Activated T-helper 1 cell treated with anti-CD3 and anti-CD28 coated beads, Interleukin-12 subunit alpha, Interleukin-12 subunit beta, Interleukin-2, Interleukin-4 antibody, amounts not matched to agents 30 ng/mL and 10 ng/mL and 1 ng/mL, durations not matched to agents 14 hours and 24 hours and 36 hours (primary cell): ENCODE measurements at regions not wholly inside any gene's neighbourhood (a gene's known extent, or its start where the extent isn't known, plus 50 kb on each side); places are given as distances from the start of the nearest gene placed in this dataset.

ENCODE experiments used
- DNase-seq: peaks from one replicate; pipeline ENCODE4 v3.0.0; 2021; ENCODE audit warnings: low spot score
- H3K27ac Mint-ChIP-seq: one replicate; pipeline ENCODE4 v1.8.0; 2021; ENCODE audit warnings: mild to moderate bottlenecking, mixed read lengths
- H3K27me3 Mint-ChIP-seq: one replicate; pipeline ENCODE4 v1.8.0; 2022; ENCODE audit warnings: mild to moderate bottlenecking, moderate library complexity, mixed read lengths; ENCODE audit not compliant: insufficient read depth
- H3K36me3 Mint-ChIP-seq: one replicate; pipeline ENCODE4 v1.8.0; 2021; ENCODE audit warnings: low read depth, mixed read lengths
- H3K4me1 Mint-ChIP-seq: one replicate; pipeline ENCODE4 v1.8.0; 2021; ENCODE audit warnings: low read depth, mixed read lengths
- H3K4me3 Mint-ChIP-seq: one replicate; pipeline ENCODE4 v1.8.0; 2021; ENCODE audit warnings: mild to moderate bottlenecking, moderate library complexity, mixed read lengths
- H3K9me3 Mint-ChIP-seq: one replicate; pipeline ENCODE4 v1.8.0; 2021; ENCODE audit warnings: mixed read lengths
- intact Hi-C: fragments of 100-400 bp; cut with micrococcal nuclease; formaldehyde crosslinking; loops from one replicate; pipeline ENCODE4 v1.15.1; 2024

DNA sequence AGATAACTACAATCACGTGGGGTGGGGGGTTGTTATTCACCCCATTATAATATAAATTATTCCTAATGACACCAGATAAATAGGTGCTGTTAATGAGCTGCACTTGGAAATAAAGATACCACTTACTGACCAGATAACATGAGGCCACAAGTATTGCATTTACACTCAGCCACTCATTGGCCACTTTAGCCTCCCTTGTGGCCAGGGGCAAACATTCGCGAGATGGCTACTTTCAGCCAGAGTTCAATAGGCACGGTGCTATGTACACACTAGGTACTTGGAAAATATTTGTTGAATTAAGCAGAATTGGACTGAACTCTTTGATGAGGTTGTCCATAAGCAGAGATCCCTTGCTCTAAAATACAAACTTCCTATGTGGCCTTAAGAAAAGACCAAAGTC is 713.7 kb upstream of the TENM3 start:
- H3K4me1 Mint-ChIP-seq, result no peaks in the 10 kb centered on the region
- H3K4me3 Mint-ChIP-seq, result no peak overlapping the region
- no peak for DNase-seq
- intact Hi-C loops, result loop anchor here (2.0 kb wide), 1 partner anchor 865 kb away; no protein-coding TSS in a partner anchor
- no peaks in the 10 kb centered on the region for H3K9me3 Mint-ChIP-seq
- no peaks in the 10 kb centered on the region for H3K27me3 Mint-ChIP-seq
- H3K27ac Mint-ChIP-seq, result no peak overlapping the region
- H3K36me3 Mint-ChIP-seq, result no peaks in the 10 kb centered on the region

DNA sequence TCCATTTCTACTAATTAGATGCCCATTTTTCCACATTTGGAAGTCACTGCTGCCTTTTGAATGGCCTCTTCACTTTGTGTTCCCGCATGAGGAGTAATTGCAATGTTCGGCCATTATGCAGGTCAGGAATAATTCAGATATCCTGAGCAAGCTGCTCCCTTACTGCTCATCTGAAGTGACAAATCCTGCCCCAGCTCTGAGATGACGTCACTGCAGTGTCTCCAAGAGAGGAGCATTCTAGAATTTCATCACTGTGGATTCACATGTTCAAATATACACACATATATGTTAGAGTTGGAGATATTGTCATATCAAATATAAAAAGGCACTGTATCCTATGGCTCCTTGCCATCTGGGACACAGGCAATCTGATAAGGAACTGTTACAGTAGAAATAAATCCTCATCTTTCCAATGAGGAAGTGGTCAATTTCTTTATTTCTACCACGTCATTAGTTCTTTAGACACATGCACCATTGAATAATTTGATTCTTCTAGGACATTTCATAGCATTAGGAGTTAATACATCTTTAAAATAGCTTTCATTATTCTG is 706.9 kb upstream of the TENM3 start:
- no peak for DNase-seq
- Mint-ChIP-seq H3K4me1 (no peaks in the 10 kb centered on the region), H3K36me3 (no peaks in the 10 kb centered on the region), H3K27ac (no peak overlapping the region), H3K9me3 (no peaks in the 10 kb centered on the region), H3K27me3 (no peaks in the 10 kb centered on the region), H3K4me3 (no peak overlapping the region)
- intact Hi-C loops, result no loop called here

DNA sequence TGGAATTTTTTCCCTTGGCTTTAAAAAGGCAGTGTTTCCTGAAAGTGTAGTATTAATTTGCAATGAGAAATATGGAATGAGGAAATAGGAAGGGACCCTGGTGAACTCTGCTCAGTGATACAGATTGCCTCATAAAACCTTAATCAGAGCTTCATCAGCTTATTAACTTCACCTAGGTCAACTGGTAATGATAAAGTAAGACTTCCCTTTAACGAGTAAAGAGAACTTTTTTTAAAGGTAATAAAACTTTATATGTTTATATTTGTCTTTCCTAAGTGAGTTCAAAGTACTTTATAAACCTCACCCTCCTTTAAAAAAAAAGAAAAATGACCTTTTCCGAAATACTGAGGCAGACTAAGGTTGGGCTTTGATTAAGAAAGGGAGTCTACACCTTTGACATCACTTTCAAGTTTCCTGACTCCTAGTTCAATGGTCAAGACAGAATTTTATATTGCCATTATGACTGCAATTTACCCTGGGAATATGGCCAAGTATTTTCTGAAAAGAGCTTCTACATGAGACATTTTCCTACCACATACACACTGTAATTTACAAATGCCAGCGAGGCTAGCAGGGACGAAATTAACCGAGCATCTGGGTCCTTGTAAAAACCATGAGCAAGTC is 706.3 kb upstream of the TENM3 start:
- Mint-ChIP-seq H3K36me3 (no peaks in the 10 kb centered on the region), H3K27ac (no peak overlapping the region), H3K27me3 (no peaks in the 10 kb centered on the region), H3K4me1 (no peaks in the 10 kb centered on the region), H3K9me3 (no peaks in the 10 kb centered on the region), H3K4me3 (no peak overlapping the region)
- intact Hi-C loops, result no loop called here
- DNase-seq, result no peak

DNA sequence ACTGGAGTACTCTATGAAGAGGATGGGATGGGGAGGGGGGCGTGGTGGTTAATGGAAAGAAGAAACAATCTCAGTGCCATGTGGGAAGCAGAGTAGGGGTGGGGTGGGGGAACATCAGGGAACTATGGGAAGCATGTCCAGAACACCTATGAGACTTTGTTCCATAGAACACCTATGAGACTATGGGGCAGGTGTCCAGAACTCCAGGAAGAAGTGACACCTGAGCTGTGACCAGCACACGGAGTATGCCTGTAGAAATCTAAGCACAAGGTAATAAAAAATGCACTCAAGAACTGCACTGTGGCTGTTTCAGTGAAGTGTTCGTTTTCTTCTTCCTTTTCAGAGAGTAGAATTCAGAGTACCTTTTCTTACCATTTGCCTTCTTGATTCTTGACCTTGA is 704.8 kb upstream of the TENM3 start:
- intact Hi-C loops, result no loop called here
- no peak for DNase-seq
- H3K27me3 Mint-ChIP-seq, result no peaks in the 10 kb centered on the region
- H3K9me3 Mint-ChIP-seq, result no peaks in the 10 kb centered on the region
- no peaks in the 10 kb centered on the region for H3K36me3 Mint-ChIP-seq
- H3K4me1 Mint-ChIP-seq, result no peaks in the 10 kb centered on the region
- H3K4me3 Mint-ChIP-seq, result no peak overlapping the region
- H3K27ac Mint-ChIP-seq, result no peak overlapping the region

DNA sequence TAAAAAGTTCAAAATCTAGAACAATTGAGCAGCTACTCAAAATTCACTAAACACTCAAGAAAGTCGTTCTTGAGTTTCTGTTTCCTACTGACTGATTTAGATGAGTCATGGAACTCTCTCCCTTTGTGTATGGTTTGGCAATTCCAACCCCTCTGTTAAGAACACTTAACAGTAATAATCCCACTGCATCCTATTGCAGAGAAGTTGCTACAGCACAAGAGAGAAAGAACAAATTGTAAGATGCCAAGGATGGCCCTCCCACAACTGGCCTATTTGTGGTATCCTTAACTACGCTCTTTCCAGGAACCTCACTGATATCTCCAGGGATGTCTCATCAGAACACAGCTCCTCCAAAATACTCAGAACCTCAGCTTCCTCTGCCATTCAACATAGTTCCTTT is 701.8 kb upstream of the TENM3 start:
- H3K36me3 Mint-ChIP-seq, result no peaks in the 10 kb centered on the region
- no peaks in the 10 kb centered on the region for H3K9me3 Mint-ChIP-seq
- DNase-seq, result no peak
- H3K27ac Mint-ChIP-seq, result no peak overlapping the region
- no peaks in the 10 kb centered on the region for H3K4me1 Mint-ChIP-seq
- intact Hi-C loops, result no loop called here
- H3K4me3 Mint-ChIP-seq, result no peak overlapping the region
- H3K27me3 Mint-ChIP-seq, result no peaks in the 10 kb centered on the region

DNA sequence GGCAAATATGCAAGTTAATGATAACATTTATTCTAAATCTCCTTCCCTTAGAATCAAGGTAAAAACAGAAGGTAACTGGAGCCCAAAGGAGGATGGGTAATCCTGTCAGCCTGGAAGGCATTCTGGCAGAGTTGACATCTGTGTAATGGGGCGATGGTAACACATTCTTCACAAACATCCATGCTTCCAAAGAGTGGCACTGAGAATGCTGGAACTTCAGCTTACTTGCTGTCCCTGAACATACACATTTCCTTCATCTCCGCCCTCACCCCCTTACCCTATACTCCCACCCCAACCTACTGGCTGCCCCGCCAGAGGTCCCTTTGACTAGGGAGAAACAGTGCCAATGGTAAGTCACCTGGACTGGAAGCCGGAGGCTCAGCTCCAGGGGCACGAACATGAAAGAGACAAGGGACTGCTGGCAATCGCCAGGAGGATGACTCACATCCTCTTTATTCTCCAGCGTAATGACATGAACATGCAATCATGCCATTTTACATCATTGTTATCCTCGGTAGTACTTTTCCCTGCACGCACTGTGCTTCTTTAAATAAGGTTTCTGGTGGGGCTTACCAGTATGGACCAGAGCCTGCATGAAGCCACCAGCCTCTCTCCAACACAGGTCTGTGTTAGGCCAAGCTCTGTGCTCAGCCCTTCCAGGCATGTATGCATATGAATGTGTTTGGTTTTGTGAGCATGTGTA is 694.2 kb upstream of the TENM3 start:
- no peaks in the 10 kb centered on the region for H3K4me1 Mint-ChIP-seq
- H3K9me3 Mint-ChIP-seq, result no peaks in the 10 kb centered on the region
- no peak overlapping the region for H3K27ac Mint-ChIP-seq
- intact Hi-C loops, result no loop called here
- no peaks in the 10 kb centered on the region for H3K27me3 Mint-ChIP-seq
- H3K4me3 Mint-ChIP-seq, result no peak overlapping the region
- DNase-seq, result no peak
- no peaks in the 10 kb centered on the region for H3K36me3 Mint-ChIP-seq

DNA sequence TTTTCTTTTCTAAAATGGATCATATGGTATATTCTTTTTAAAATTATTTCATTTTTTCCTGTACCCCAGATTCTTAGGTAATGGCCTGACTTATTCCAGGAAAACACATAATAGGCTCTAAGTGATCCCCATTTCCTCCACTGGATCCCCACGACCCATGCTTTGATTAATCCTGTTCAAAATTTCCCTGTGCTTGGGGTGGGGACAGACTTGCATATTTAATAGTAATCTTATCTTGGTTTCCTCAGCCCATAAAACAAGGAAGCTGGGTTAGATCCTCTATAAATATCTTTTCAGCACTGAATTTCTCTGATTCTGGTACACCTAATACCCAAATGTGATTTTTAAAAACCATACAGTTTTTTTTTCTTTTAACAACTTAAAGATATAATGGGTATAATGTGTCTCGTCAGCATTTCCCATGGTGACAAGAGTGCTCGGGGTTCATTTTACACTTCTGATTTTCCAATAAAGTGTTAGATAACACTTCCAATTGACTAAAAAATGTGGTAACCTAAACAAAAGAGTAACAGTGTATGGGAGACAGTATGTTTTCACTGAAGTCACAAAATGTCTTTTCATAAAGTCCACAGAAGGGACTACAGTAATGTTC is 693.5 kb upstream of the TENM3 start:
- Mint-ChIP-seq H3K27ac (no peak overlapping the region), H3K27me3 (no peaks in the 10 kb centered on the region), H3K4me3 (no peak overlapping the region), H3K36me3 (no peaks in the 10 kb centered on the region), H3K4me1 (no peaks in the 10 kb centered on the region), H3K9me3 (no peaks in the 10 kb centered on the region)
- intact Hi-C loops, result no loop called here
- DNase-seq, result no peak

DNA sequence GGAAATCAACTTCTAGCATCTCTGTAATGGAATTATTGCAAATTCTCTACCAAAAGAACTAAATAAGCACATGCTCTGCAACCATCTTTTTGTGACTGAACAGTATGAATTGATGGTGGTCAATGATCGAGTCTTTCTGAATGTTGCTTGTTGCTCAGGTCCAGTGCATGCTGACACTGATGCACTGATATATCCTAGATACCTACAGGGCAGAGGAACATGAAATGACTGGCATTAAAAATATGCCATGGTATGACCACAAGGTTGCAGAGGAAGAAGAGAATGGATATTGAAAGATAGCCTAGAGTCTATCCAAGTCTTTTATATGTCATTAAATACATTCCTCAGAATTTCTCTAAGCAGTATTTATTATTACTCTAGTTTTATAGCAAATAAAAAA is 692.8 kb upstream of the TENM3 start:
- Mint-ChIP-seq H3K9me3 (no peaks in the 10 kb centered on the region), H3K27me3 (no peaks in the 10 kb centered on the region), H3K4me1 (no peaks in the 10 kb centered on the region), H3K27ac (no peak overlapping the region), H3K36me3 (no peaks in the 10 kb centered on the region), H3K4me3 (no peak overlapping the region)
- no peak for DNase-seq
- intact Hi-C loops, result no loop called here

DNA sequence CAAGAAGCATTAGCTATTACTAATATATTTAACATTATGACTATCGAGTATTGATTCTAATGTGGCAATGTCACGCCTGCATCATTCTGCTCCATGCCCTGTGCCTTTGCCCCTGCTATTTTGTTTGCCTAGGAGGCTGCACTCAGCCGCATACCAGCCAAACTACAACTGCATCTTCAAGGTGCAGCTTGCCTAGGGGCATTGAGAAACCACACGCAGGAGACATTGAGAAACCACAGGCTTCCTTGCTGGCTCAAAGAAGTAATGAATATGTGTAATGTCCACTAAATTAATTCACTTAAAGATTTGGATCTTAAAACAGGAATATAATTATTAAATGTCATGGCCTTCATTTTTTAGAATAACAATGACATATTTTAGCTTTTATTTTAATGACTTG is 683.6 kb upstream of the TENM3 start:
- Mint-ChIP-seq H3K27ac (no peak overlapping the region), H3K36me3 (no peaks in the 10 kb centered on the region), H3K27me3 (no peaks in the 10 kb centered on the region), H3K9me3 (no peaks in the 10 kb centered on the region), H3K4me1 (no peaks in the 10 kb centered on the region), H3K4me3 (no peak overlapping the region)
- no peak for DNase-seq
- intact Hi-C loops, result no loop called here

DNA sequence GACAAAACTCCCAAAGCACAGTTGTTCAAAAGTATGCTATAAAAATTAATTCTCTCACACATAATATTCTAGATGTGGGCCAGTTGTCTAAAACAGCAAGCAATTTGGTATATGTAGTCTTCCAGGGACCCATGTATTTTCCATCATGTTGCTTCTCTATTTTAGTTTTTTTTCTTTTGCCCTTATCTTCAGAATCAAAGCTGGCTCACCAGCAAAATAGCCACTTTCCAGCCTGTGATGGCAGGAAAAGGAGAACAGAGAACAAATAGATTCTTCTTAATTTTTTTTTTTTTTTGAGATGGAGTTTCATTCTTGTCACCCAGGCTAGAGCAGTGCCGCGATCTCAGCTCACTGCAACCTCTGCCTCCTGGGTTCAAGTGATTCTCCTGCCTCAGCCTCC is 680.8 kb upstream of the TENM3 start:
- H3K27me3 Mint-ChIP-seq, result no peaks in the 10 kb centered on the region
- no peak for DNase-seq
- no peak overlapping the region for H3K4me3 Mint-ChIP-seq
- H3K27ac Mint-ChIP-seq, result no peak overlapping the region
- no peaks in the 10 kb centered on the region for H3K4me1 Mint-ChIP-seq
- H3K36me3 Mint-ChIP-seq, result no peaks in the 10 kb centered on the region
- no peaks in the 10 kb centered on the region for H3K9me3 Mint-ChIP-seq
- intact Hi-C loops, result no loop called here

DNA sequence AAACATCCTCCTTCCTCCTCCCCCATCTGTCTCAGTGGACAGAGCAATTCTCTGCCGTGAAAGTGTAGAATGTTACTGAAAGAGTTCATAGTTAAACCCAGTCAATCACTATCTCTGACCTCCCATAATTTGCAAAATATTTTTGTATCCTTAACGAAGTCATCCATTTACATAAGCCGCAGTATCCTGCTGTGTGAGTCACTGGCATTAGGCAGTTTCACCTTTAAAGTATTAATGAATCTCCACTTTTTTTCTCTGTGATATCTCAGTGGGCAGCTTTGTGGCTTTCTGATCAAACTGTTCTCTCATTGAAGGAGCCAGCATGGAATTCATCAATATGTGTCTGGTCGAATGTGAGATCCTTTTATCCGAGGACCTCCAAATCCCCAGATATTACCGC is 678.6 kb upstream of the TENM3 start:
- intact Hi-C loops, result no loop called here
- no peaks in the 10 kb centered on the region for H3K27me3 Mint-ChIP-seq
- no peaks in the 10 kb centered on the region for H3K9me3 Mint-ChIP-seq
- no peak for DNase-seq
- no peak overlapping the region for H3K27ac Mint-ChIP-seq
- H3K36me3 Mint-ChIP-seq, result no peaks in the 10 kb centered on the region
- H3K4me3 Mint-ChIP-seq, result no peak overlapping the region
- no peaks in the 10 kb centered on the region for H3K4me1 Mint-ChIP-seq

DNA sequence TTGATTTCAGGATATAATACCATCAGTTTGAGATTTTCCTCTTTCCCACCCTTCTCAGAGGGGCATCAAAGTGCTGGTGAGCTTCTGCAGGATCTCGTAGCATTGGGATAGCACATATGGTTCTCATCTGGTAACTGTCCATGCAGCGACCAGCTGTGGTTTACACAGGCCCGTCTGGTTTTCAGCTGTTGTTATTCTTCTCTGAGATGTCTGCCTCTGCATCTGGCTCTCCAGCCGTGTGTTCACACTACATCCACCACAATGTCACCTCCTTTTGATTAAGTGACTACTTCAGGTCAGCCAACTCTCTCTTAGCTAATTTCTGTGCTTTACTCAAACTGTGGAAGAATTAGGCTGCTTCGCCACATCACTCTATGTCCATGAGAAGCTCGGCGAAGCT is 676.7 kb upstream of the TENM3 start:
- no peaks in the 10 kb centered on the region for H3K9me3 Mint-ChIP-seq
- no peak overlapping the region for H3K4me3 Mint-ChIP-seq
- H3K4me1 Mint-ChIP-seq, result no peaks in the 10 kb centered on the region
- intact Hi-C loops, result no loop called here
- DNase-seq, result no peak
- H3K27me3 Mint-ChIP-seq, result no peaks in the 10 kb centered on the region
- H3K36me3 Mint-ChIP-seq, result no peaks in the 10 kb centered on the region
- no peak overlapping the region for H3K27ac Mint-ChIP-seq

DNA sequence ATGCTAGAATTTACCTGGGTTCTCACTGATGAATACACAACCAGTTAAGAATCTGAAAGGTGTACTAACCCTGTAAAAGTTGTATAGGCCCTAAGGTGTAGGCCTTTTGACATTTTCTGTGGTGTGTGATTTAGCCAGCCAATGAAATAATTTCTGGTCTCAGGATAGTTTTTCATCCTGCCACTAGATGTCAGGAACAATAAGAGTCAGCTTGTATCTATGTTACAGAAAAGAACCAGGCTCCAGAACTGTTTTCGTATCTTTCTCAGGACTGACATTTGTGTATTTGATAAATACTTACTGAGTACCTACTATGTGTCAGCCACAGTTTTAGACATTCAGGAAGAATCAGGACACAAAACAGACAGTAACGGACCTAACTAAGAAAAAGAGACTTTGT is 673.6 kb upstream of the TENM3 start:
- H3K4me3 Mint-ChIP-seq, result no peak overlapping the region
- no peaks in the 10 kb centered on the region for H3K9me3 Mint-ChIP-seq
- no peaks in the 10 kb centered on the region for H3K36me3 Mint-ChIP-seq
- intact Hi-C loops, result no loop called here
- H3K27me3 Mint-ChIP-seq, result no peaks in the 10 kb centered on the region
- no peak overlapping the region for H3K27ac Mint-ChIP-seq
- no peaks in the 10 kb centered on the region for H3K4me1 Mint-ChIP-seq
- no peak for DNase-seq
